Peyer's patch (tissue), 4 donors: ENCODE measurements at regions not wholly inside any gene's neighbourhood (a gene's known extent, or its start where the extent isn't known, plus 50 kb on each side); places are given as distances from the start of the nearest gene placed in this dataset.

Experiments used
- DNase-seq, 3 donors: peaks; one replicate each; pipeline ENCODE4 v3.0.0-alpha.2; 2017 to 2019
- H3K27ac ChIP-seq, 4 donors: fragments of 200-600 bp; sonication (generic); one replicate each; pipeline ENCODE4 v1.5.1; 2016 to 2019
- H3K27me3 ChIP-seq, 2 donors: fragments of 200-600 bp; sonication (generic); one replicate each; pipeline ENCODE4 v1.5.1; 2019
- H3K36me3 ChIP-seq, 3 donors: fragments of 200-600 bp; sonication (generic); one replicate each; pipeline ENCODE4 v1.5.1; 2016 to 2019
- H3K4me1 ChIP-seq, 4 donors: fragments of 200-600 bp; sonication (generic); one replicate each; pipeline ENCODE4 v1.5.1; 2016 to 2019
- H3K4me3 ChIP-seq, 4 donors: fragments of 200-600 bp; sonication (generic); 1 replicate in 3 of 4; 2 replicates in 1 of 4; pipeline ENCODE4 v1.5.1; 2016 to 2019; ENCODE audit warnings: mild to moderate bottlenecking in 1 of 4
- H3K9me3 ChIP-seq, 4 donors: fragments of 200-600 bp; sonication (generic); one replicate each; pipeline ENCODE4 v1.5.1; 2016 to 2019; ENCODE audit warnings: mild to moderate bottlenecking in 1 of 4
- CTCF ChIP-seq, 6 experiments: fragments of 450-650 bp in 4 of 6; fragments of 200-600 bp in 2 of 6; sonication (generic) in 1 of 6; IDR thresholded peaks; one replicate each; pipeline ENCODE4 v1.5.1; 2017 to 2019; ENCODE audit warnings: antibody characterized with exemption in 6 of 6, mild to moderate bottlenecking in 3 of 6, moderate library complexity in 1 of 6
- POLR2A ChIP-seq, 2 donors: fragments of 450-650 bp; IDR thresholded peaks; one replicate each; pipeline ENCODE4 v1.5.1; 2017; ENCODE audit warnings: antibody characterized with exemption in 2 of 2, mild to moderate bottlenecking in 2 of 2, moderate library complexity in 2 of 2

GRCh38 chr16:31704138-31704537 is 169.5 kb upstream of the ZNF267 start:
- Histone ChIP-seq H3K4me3 (no peak overlapping the region), H3K36me3 (peaks cover 0 to 59% (median 0%) of the 10 kb centered on the region in 3 donors), H3K27ac (no peak overlapping the region), H3K9me3 (no peaks in the 10 kb centered on the region), H3K4me1 (peaks cover 0 to 8% (median 6%) of the 10 kb centered on the region in 4 donors), H3K27me3 (no peaks in the 10 kb centered on the region)
- DNase-seq, result no peak
- TF ChIP-seq CTCF (IDR thresholded peaks at IDR 0.05) (no peak), POLR2A (IDR thresholded peaks at IDR 0.05) (no peak)

GRCh38 chr16:31705371-31705770 is 168.2 kb upstream of the ZNF267 start:
- Histone ChIP-seq H3K36me3 (peaks cover 0 to 63% (median 0%) of the 10 kb centered on the region in 3 donors), H3K27ac (no peak overlapping the region), H3K27me3 (no peaks in the 10 kb centered on the region), H3K4me3 (no peak overlapping the region), H3K4me1 (peaks cover 0 to 8% (median 6%) of the 10 kb centered on the region in 4 donors), H3K9me3 (no peaks in the 10 kb centered on the region)
- no peak for DNase-seq
- TF ChIP-seq CTCF (IDR thresholded peaks at IDR 0.05), result no peak
- no peak for TF ChIP-seq POLR2A (IDR thresholded peaks at IDR 0.05)

GRCh38 chr16:31706318-31706717 is 167.3 kb upstream of the ZNF267 start:
- H3K4me3 ChIP-seq, result no peak overlapping the region
- H3K27me3 ChIP-seq, result no peaks in the 10 kb centered on the region
- H3K4me1 ChIP-seq, result peaks cover 0 to 5% (median 3%) of the 10 kb centered on the region in 4 donors
- no peak for DNase-seq
- no peak for TF ChIP-seq CTCF (IDR thresholded peaks at IDR 0.05)
- TF ChIP-seq POLR2A (IDR thresholded peaks at IDR 0.05), result no peak
- H3K9me3 ChIP-seq, result no peaks in the 10 kb centered on the region
- no peak overlapping the region for H3K27ac ChIP-seq
- peaks cover 0 to 63% (median 0%) of the 10 kb centered on the region in 3 donors for H3K36me3 ChIP-seq

- TF ChIP-seq CTCF (IDR thresholded peaks at IDR 0.05), result no peak
- TF ChIP-seq POLR2A (IDR thresholded peaks at IDR 0.05), result no peak
- H3K4me3 ChIP-seq, result no peak overlapping the region
- DNase-seq, result no peak
- no peak overlapping the region for H3K27ac ChIP-seq
- H3K9me3 ChIP-seq, result no peaks in the 10 kb centered on the region
- no peaks in the 10 kb centered on the region for H3K4me1 ChIP-seq
- no peaks in the 10 kb centered on the region for H3K27me3 ChIP-seq
- peaks cover 0 to 63% (median 0%) of the 10 kb centered on the region in 3 donors for H3K36me3 ChIP-seq
Observed at GRCh38 chr16:31706925-31707324, 166.7 kb upstream of the ZNF267 start.

GRCh38 chr16:31707743-31708335 is 165.8 kb upstream of the ZNF267 start:
- DNase-seq, result no peak
- Histone ChIP-seq H3K36me3 (peaks cover 0 to 63% (median 0%) of the 10 kb centered on the region in 3 donors), H3K27ac (no peak overlapping the region), H3K4me3 (no peak overlapping the region), H3K27me3 (no peaks in the 10 kb centered on the region), H3K9me3 (no peaks in the 10 kb centered on the region), H3K4me1 (no peaks in the 10 kb centered on the region)
- TF ChIP-seq POLR2A (IDR thresholded peaks at IDR 0.05) (no peak), CTCF (IDR thresholded peaks at IDR 0.05) (no peak)
